ENCODE measurements at regions not wholly inside any gene's neighbourhood (a gene's known extent, or its start where the extent isn't known, plus 50 kb on each side); places are given as distances from the start of the nearest gene placed in this dataset.

DNA sequence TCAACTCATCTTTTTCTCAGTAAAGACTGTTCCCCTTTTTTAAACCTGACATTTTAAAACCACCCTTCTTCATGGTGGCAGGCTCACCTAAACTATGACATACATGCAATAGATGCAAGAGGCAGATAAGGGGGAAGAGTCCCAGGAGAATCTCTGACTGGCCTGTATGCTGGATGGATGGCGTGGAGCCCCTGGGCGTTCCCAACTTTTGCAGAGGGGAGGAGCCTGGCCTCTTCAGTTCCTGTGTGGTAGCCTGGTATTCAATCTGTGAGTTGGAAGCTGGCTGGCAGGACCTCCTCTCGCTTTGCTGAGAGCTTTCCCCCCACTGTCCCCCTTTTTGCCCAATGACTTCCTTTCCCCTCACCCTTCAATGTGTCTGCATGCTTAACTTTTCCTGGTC is 217.6 kb upstream of the CA10 start:
- TF ChIP-seq, protein P1, sequence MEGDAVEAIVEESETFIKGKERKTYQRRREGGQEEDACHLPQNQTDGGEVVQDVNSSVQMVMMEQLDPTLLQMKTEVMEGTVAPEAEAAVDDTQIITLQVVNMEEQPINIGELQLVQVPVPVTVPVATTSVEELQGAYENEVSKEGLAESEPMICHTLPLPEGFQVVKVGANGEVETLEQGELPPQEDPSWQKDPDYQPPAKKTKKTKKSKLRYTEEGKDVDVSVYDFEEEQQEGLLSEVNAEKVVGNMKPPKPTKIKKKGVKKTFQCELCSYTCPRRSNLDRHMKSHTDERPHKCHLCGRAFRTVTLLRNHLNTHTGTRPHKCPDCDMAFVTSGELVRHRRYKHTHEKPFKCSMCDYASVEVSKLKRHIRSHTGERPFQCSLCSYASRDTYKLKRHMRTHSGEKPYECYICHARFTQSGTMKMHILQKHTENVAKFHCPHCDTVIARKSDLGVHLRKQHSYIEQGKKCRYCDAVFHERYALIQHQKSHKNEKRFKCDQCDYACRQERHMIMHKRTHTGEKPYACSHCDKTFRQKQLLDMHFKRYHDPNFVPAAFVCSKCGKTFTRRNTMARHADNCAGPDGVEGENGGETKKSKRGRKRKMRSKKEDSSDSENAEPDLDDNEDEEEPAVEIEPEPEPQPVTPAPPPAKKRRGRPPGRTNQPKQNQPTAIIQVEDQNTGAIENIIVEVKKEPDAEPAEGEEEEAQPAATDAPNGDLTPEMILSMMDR (IDR thresholded peaks at IDR 0.05): no peak
- TF ChIP-seq POLR2A (IDR thresholded peaks at IDR 0.05): no peak
